Cardiac muscle cell (in vitro differentiated cells and primary cell): ENCODE measurements at regions not wholly inside any gene's neighbourhood (a gene's known extent, or its start where the extent isn't known, plus 50 kb on each side); places are given as distances from the start of the nearest gene placed in this dataset.

Experiments
- DNase-seq, 2 donors: peaks; one replicate each; pipeline versions ENCODE4 v3.0.0 to v3.0.0-alpha.2; 2010 to 2017; ENCODE audit warnings: low read depth in 1 of 2, low spot score in 1 of 2
- H3K27ac ChIP-seq: fragments of 200-600 bp; sonication (generic); 2 replicates; pipeline ENCODE4 v1.5.1; 2016
- H3K27me3 ChIP-seq: fragments of 200-600 bp; sonication (generic); 2 replicates; pipeline ENCODE4 v1.6.0; 2016; ENCODE audit warnings: control low read depth
- H3K36me3 ChIP-seq: fragments of 200-600 bp; sonication (generic); 2 replicates; pipeline ENCODE4 v1.5.1; 2016; ENCODE audit warnings: control low read depth
- H3K4me1 ChIP-seq: fragments of 200-600 bp; sonication (generic); 2 replicates; pipeline ENCODE4 v1.8.1; 2017; ENCODE audit warnings: low read depth, mild to moderate bottlenecking, mixed run types
- H3K4me3 ChIP-seq: fragments of 200-600 bp; sonication (generic); 2 replicates; pipeline ENCODE4 v1.5.1; 2016; ENCODE audit warnings: mild to moderate bottlenecking
- H3K9me3 ChIP-seq: fragments of 200-600 bp; sonication (generic); 2 replicates; pipeline ENCODE4 v1.5.1; 2017; ENCODE audit warnings: low read depth, mild to moderate bottlenecking, control low read depth
- TF ChIP-seq, protein P1 (sequence below): IDR thresholded peaks from 2 replicates; pipeline ENCODE4 v1.5.1; 2012; ENCODE audit warnings: low read depth, mild to moderate bottlenecking, low read length

DNA sequence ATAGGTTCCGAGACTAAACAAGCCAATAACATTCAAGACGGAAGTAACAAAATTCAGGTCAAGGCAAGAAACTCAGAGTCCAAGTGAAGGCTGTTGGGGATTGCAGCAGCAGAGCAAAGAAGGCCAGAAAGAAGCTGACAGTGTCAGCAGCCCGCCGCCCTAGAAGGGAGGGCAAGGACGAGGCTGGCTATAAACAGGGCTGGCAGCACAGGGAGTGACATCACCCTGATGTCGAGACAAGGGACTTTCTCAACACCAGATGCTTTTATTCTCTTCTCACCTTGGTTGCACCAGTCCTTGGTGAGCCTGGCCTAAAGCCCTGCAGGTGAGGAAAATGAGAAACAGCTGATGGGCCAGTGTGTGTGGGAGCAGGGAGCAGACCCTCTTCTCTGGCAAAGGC is 687.7 kb upstream of the NRP1 start:
- Histone ChIP-seq H3K9me3 (no peaks in the 10 kb centered on the region), H3K27me3 (no peaks in the 10 kb centered on the region), H3K36me3 (no peaks in the 10 kb centered on the region), H3K4me1 (peaks cover 7% of the 10 kb centered on the region), H3K4me3 (no peak overlapping the region), H3K27ac (no peak overlapping the region)
- DNase-seq = no peak
- TF ChIP-seq, protein P1, sequence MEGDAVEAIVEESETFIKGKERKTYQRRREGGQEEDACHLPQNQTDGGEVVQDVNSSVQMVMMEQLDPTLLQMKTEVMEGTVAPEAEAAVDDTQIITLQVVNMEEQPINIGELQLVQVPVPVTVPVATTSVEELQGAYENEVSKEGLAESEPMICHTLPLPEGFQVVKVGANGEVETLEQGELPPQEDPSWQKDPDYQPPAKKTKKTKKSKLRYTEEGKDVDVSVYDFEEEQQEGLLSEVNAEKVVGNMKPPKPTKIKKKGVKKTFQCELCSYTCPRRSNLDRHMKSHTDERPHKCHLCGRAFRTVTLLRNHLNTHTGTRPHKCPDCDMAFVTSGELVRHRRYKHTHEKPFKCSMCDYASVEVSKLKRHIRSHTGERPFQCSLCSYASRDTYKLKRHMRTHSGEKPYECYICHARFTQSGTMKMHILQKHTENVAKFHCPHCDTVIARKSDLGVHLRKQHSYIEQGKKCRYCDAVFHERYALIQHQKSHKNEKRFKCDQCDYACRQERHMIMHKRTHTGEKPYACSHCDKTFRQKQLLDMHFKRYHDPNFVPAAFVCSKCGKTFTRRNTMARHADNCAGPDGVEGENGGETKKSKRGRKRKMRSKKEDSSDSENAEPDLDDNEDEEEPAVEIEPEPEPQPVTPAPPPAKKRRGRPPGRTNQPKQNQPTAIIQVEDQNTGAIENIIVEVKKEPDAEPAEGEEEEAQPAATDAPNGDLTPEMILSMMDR = no peak

DNA sequence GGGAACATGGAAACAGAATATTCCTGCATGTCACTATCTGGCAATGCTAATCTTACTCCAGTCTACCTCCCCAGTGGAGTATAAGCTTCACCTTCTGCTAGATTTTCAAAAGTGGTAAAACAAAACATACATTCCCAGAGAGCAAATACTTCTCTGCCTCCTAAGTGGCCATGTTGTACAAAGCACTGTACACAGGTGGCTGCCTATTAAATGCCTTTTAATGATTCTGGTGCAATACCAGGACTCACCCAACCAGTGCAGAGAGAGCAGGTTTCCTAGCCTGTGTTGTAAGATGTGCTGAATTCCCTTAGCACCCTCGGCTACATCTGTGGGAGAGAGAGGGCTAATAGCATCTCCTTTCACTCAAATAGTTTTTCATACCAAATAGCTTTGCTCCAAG is 684.3 kb upstream of the NRP1 start:
- H3K27ac ChIP-seq = no peak overlapping the region
- H3K4me3 ChIP-seq = no peak overlapping the region
- DNase-seq = no peak
- no peaks in the 10 kb centered on the region for H3K36me3 ChIP-seq
- TF ChIP-seq, protein P1 = no peak
- no peaks in the 10 kb centered on the region for H3K27me3 ChIP-seq
- no peaks in the 10 kb centered on the region for H3K9me3 ChIP-seq
- H3K4me1 ChIP-seq = no peaks in the 10 kb centered on the region

DNA sequence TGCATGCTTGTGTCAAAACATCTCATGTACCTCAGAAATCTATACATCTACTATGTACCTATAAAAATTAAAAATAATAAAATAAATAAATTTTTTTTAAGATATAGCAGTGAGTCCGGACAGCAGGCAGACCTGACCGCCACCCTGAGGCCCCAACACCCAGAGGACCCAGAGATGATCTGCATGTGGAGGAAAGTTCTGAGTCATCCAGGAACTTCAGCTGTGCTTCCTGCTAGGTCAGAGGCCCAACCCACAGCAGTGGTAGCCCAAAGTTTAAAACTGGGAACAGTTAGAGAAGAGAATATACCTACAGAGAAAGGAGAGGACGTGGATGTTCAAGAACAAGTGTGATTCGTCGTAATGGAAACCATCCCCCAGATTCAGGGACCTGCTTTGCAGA is 683.7 kb upstream of the NRP1 start:
- H3K9me3 ChIP-seq = no peaks in the 10 kb centered on the region
- H3K4me3 ChIP-seq = no peak overlapping the region
- TF ChIP-seq, protein P1 = no peak
- H3K4me1 ChIP-seq = no peaks in the 10 kb centered on the region
- peak in 1 of 2 donors; percentile 12 for DNase-seq
- H3K36me3 ChIP-seq = no peaks in the 10 kb centered on the region
- H3K27ac ChIP-seq = no peak overlapping the region
- H3K27me3 ChIP-seq = no peaks in the 10 kb centered on the region

DNA sequence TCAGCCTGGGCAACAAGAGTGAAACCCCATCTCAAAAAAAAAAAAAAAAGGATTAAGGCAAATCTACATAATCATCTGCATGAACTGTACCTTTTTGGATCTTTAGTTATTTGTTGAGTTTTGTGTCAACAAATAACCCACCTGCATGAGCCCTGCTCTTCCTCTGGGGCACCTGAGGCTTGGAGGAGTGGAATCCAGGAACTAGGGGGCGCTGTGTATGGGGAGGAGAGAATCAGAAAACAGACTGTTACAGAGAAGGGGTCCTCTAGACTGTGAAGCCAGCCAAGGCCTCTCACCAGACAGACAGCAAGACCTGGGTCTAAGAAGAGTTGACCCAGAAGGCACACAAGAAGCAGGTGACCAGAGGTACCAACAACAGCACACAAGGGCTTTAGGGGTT is 682.8 kb upstream of the NRP1 start:
- TF ChIP-seq, protein P1 = no peak
- no peak overlapping the region for H3K4me3 ChIP-seq
- H3K27me3 ChIP-seq = no peaks in the 10 kb centered on the region
- no peaks in the 10 kb centered on the region for H3K4me1 ChIP-seq
- DNase-seq = no peak
- H3K9me3 ChIP-seq = no peaks in the 10 kb centered on the region
- no peak overlapping the region for H3K27ac ChIP-seq
- H3K36me3 ChIP-seq = no peaks in the 10 kb centered on the region

DNA sequence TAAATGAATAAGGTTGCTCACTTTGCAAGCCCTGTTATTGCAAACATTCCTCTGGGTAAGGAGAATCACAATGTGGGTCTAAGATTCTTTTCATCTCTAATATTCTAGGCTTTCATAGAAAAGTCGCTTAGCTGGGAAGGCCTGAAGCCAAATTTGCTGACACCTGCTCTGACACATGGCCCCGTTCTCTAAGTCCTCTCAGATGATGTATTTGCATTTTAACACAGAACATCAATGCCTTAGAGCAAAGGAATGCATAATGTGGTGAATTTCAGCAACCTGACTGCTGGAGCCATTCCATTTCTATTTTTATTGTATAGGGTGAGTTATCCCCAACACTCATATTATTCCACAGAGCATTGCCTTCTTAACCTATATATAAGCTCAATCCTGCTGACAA is 682.1 kb upstream of the NRP1 start:
- Histone ChIP-seq H3K4me3 (no peak overlapping the region), H3K9me3 (no peaks in the 10 kb centered on the region), H3K36me3 (no peaks in the 10 kb centered on the region), H3K4me1 (no peaks in the 10 kb centered on the region), H3K27me3 (no peaks in the 10 kb centered on the region), H3K27ac (no peak overlapping the region)
- no peak for DNase-seq
- TF ChIP-seq, protein P1 = no peak

DNA sequence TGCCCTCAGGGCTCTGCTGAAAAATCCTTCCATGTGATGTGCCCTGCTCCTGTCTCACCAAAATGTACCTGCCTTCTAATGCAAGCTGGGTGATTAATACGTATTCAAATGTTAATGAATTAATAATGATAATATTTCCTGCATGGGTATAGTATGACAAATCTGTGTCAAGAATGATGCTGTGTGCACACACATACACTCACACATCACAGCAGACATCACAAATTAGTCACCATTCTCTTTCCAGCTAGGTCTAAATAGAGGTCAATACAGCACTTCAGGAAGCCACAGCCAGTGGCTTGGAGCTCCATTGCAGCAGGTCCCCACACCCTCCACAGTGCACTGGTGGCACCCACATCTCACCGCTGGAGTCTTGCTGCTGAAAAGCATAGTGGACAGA is 681.2 kb upstream of the NRP1 start:
- Histone ChIP-seq H3K4me1 (no peaks in the 10 kb centered on the region), H3K27me3 (no peaks in the 10 kb centered on the region), H3K27ac (no peak overlapping the region), H3K9me3 (no peaks in the 10 kb centered on the region), H3K36me3 (no peaks in the 10 kb centered on the region), H3K4me3 (no peak overlapping the region)
- TF ChIP-seq, protein P1 = no peak
- no peak for DNase-seq
